Central memory CD8-positive, alpha-beta T cell (primary cell): ENCODE measurements at regions not wholly inside any gene's neighbourhood (a gene's known extent, or its start where the extent isn't known, plus 50 kb on each side); places are given as distances from the start of the nearest gene placed in this dataset.
"Not testable (repeated sequence)": the region's sequence is repeated elsewhere in the genome, so short reads cannot be mapped to it uniquely, and the experiment has no call there.

Experiments
- ATAC-seq: fragments of 150-1000 bp; cut with Tn5 transposase; replicated peaks from 2 replicates; pipeline ENCODE4 v1.10.0; 2022; ENCODE audit warnings: mild to moderate bottlenecking, moderate FRiP score, moderate number of reproducible peaks; ENCODE audit not compliant: poor library complexity, severe bottlenecking; ENCODE audit errors: extremely low read depth
- DNase-seq, 2 donors: peaks; one replicate each; pipeline ENCODE4 v3.0.0; 2021; ENCODE audit warnings: low spot score in 2 of 2
- H3K27ac Mint-ChIP-seq: one replicate; pipeline ENCODE4 v1.8.0; 2022; ENCODE audit warnings: low read depth, mild to moderate bottlenecking, moderate library complexity, mixed read lengths
- H3K27me3 Mint-ChIP-seq: one replicate; pipeline ENCODE4 v1.8.0; 2022; ENCODE audit warnings: mixed read lengths
- H3K36me3 Mint-ChIP-seq: one replicate; pipeline ENCODE4 v1.8.0; 2022; ENCODE audit warnings: mild to moderate bottlenecking, moderate library complexity, mixed read lengths; ENCODE audit not compliant: insufficient read depth
- H3K4me1 Mint-ChIP-seq: one replicate; pipeline ENCODE4 v1.8.0; 2022; ENCODE audit warnings: mixed read lengths
- H3K4me3 Mint-ChIP-seq: one replicate; pipeline ENCODE4 v1.8.0; 2022; ENCODE audit warnings: mild to moderate bottlenecking, moderate library complexity, mixed read lengths
- H3K9me3 Mint-ChIP-seq: one replicate; pipeline ENCODE4 v1.8.0; 2022; ENCODE audit warnings: mixed read lengths

- Mint-ChIP-seq H3K9me3 (peaks cover 6% of the 10 kb centered on the region), H3K36me3 (peaks cover 3% of the 10 kb centered on the region), H3K4me1 (no peaks in the 10 kb centered on the region), H3K4me3 (no peak overlapping the region), H3K27ac (no peak overlapping the region), H3K27me3 (peaks cover 24% of the 10 kb centered on the region)
- no peak for DNase-seq
- no peak for ATAC-seq
These were observed 168.7 kb downstream of the C12orf75 start for GRCh38 chr12:105499205-105499604.

GRCh38 chr12:105500676-105501075 is 170.2 kb downstream of the C12orf75 start:
- not testable (repeated sequence) for ATAC-seq, H3K27ac Mint-ChIP-seq, DNase-seq, H3K9me3 Mint-ChIP-seq, H3K4me1 Mint-ChIP-seq, H3K4me3 Mint-ChIP-seq, H3K36me3 Mint-ChIP-seq
- H3K27me3 Mint-ChIP-seq = peaks cover 30% of the 10 kb centered on the region

- Mint-ChIP-seq H3K4me3 (no peak overlapping the region), H3K36me3 (no peaks in the 10 kb centered on the region), H3K27ac (no peak overlapping the region), H3K27me3 (peaks cover 35% of the 10 kb centered on the region), H3K4me1 (no peaks in the 10 kb centered on the region), H3K9me3 (no peaks in the 10 kb centered on the region)
- DNase-seq (no peak), ATAC-seq (no peak)
These were observed 172.0 kb downstream of the C12orf75 start for GRCh38 chr12:105502426-105502930.

- Mint-ChIP-seq H3K4me1 (no peaks in the 10 kb centered on the region), H3K27me3 (peaks cover 40% of the 10 kb centered on the region), H3K4me3 (no peak overlapping the region), H3K27ac (no peak overlapping the region), H3K36me3 (no peaks in the 10 kb centered on the region), H3K9me3 (no peaks in the 10 kb centered on the region)
- ATAC-seq = no peak
- no peak for DNase-seq
These were observed 173.1 kb downstream of the C12orf75 start for GRCh38 chr12:105503619-105504018.

- Mint-ChIP-seq H3K4me1 (no peaks in the 10 kb centered on the region), H3K9me3 (no peaks in the 10 kb centered on the region)
These were observed 173.8 kb downstream of the C12orf75 start for GRCh38 chr12:105504286-105504685.

GRCh38 chr12:105506678-105507310 is 176.3 kb downstream of the C12orf75 start:
- H3K4me1 Mint-ChIP-seq = no peaks in the 10 kb centered on the region
- no peak for DNase-seq
- no peaks in the 10 kb centered on the region for H3K36me3 Mint-ChIP-seq
- H3K27me3 Mint-ChIP-seq = peaks cover 35% of the 10 kb centered on the region
- H3K27ac Mint-ChIP-seq = no peak overlapping the region
- no peak overlapping the region for H3K4me3 Mint-ChIP-seq
- ATAC-seq = no peak
- no peaks in the 10 kb centered on the region for H3K9me3 Mint-ChIP-seq

More at GRCh38 chr12:105504286-105504685, 173.8 kb downstream of the C12orf75 start:
- H3K27me3 Mint-ChIP-seq = peaks cover 40% of the 10 kb centered on the region
- H3K27ac Mint-ChIP-seq = no peak overlapping the region
- DNase-seq (no peak), ATAC-seq (no peak)
- H3K36me3 Mint-ChIP-seq = no peaks in the 10 kb centered on the region
- H3K4me3 Mint-ChIP-seq = no peak overlapping the region

- no peaks in the 10 kb centered on the region for H3K4me1 Mint-ChIP-seq
- no peak for DNase-seq
- peaks cover 28% of the 10 kb centered on the region for H3K27me3 Mint-ChIP-seq
- H3K4me3 Mint-ChIP-seq = no peak overlapping the region
- H3K36me3 Mint-ChIP-seq = no peaks in the 10 kb centered on the region
- no peak for ATAC-seq
- no peak overlapping the region for H3K27ac Mint-ChIP-seq
- H3K9me3 Mint-ChIP-seq = no peaks in the 10 kb centered on the region
These were observed 177.0 kb downstream of the C12orf75 start for GRCh38 chr12:105507311-105508038.

GRCh38 chr12:105508096-105508495 is 177.6 kb downstream of the C12orf75 start:
- Mint-ChIP-seq H3K36me3 (no peaks in the 10 kb centered on the region), H3K4me1 (no peaks in the 10 kb centered on the region), H3K4me3 (no peak overlapping the region), H3K27ac (no peak overlapping the region), H3K27me3 (peaks cover 24% of the 10 kb centered on the region), H3K9me3 (no peaks in the 10 kb centered on the region)
- no peak for DNase-seq
- no peak for ATAC-seq

GRCh38 chr12:105510526-105510925 is 180.0 kb downstream of the C12orf75 start:
- Mint-ChIP-seq H3K4me1 (no peaks in the 10 kb centered on the region), H3K27ac (no peak overlapping the region), H3K27me3 (peaks cover 11% of the 10 kb centered on the region), H3K9me3 (no peaks in the 10 kb centered on the region), H3K4me3 (no peak overlapping the region), H3K36me3 (peaks cover 2% of the 10 kb centered on the region)
- ATAC-seq (no peak), DNase-seq (no peak)

- H3K9me3 Mint-ChIP-seq, H3K27ac Mint-ChIP-seq, H3K36me3 Mint-ChIP-seq, ATAC-seq, DNase-seq, H3K4me1 Mint-ChIP-seq, H3K27me3 Mint-ChIP-seq, H3K4me3 Mint-ChIP-seq: not testable (repeated sequence)
These were observed 182.4 kb downstream of the C12orf75 start for GRCh38 chr12:105512861-105513260.

GRCh38 chr12:105522166-105522825 is 191.8 kb downstream of the C12orf75 start:
- H3K27ac Mint-ChIP-seq = no peak overlapping the region
- DNase-seq = no peak
- peaks cover 11% of the 10 kb centered on the region for H3K27me3 Mint-ChIP-seq

GRCh38 chr12:105523164-105524057 is 192.9 kb downstream of the C12orf75 start:
- H3K9me3 Mint-ChIP-seq = no peaks in the 10 kb centered on the region
- ATAC-seq (no peak), DNase-seq (no peak)
- no peaks in the 10 kb centered on the region for H3K4me1 Mint-ChIP-seq
- no peaks in the 10 kb centered on the region for H3K36me3 Mint-ChIP-seq
- no peak overlapping the region for H3K4me3 Mint-ChIP-seq
- H3K27ac Mint-ChIP-seq = no peak overlapping the region
- H3K27me3 Mint-ChIP-seq = peaks cover 11% of the 10 kb centered on the region

More at GRCh38 chr12:105522166-105522825, 191.8 kb downstream of the C12orf75 start:
- no peak for ATAC-seq
- Mint-ChIP-seq H3K36me3 (no peaks in the 10 kb centered on the region), H3K4me3 (no peak overlapping the region), H3K9me3 (no peaks in the 10 kb centered on the region), H3K4me1 (no peaks in the 10 kb centered on the region)
